HepG2 (cell line): ENCODE measurements at regions not wholly inside any gene's neighbourhood (a gene's known extent, or its start where the extent isn't known, plus 50 kb on each side); places are given as distances from the start of the nearest gene placed in this dataset.
A peak's percentile ranks its signal among the peaks of the same experiment; 100 is the strongest.

Source experiments
- ATAC-seq: fragments of 200-7000 bp; cut with Tn5 transposase; 3 replicates; pipeline ENCODE4 v1.9.1; 2020; ENCODE audit warnings: mild to moderate bottlenecking, moderate library complexity
- BruUV-seq: library from RNA; stranded (reverse); fragments of 400-500 nt; replicated peaks from 2 replicates; lab custom pipeline; 2021; lab: Mats Ljungman, UMichigan
- CTCF ChIA-PET: fragments of 300-600 bp; formaldehyde crosslinking; extraction: SDS; loops from one replicate; lab custom pipeline; 2021; ENCODE audit warnings: low total read pairs, inconsistent platforms, low intra/inter-chr PET ratio; lab: Yijun Ruan, JAX
- POLR2A ChIA-PET: fragments of 350-600 bp; sonication (Branson Sonifier 250); formaldehyde crosslinking; loops from one replicate; lab custom pipeline; 2020; ENCODE audit warnings: antibody characterized with exemption, inconsistent platforms; lab: Yijun Ruan, JAX
- DNase-seq: peaks from one replicate; pipeline ENCODE4 v3.0.0-alpha.2; 2015; ENCODE audit warnings: low spot score
- FAIRE-seq: peaks from 3 replicates; lab custom pipeline; 2011; peaks lifted over from hg19 to GRCh38; lab: Jason Lieb, UNC
- H2AFZ ChIP-seq: one replicate; pipeline ENCODE4 v1.6.1; 2011; ENCODE audit warnings: low read length, inconsistent platforms
- H3K27ac ChIP-seq: fragments of 300-600 bp; 3 replicates; pipeline ENCODE4 v1.8.0; 2011; ENCODE audit warnings: mixed run types, mild to moderate bottlenecking, mixed read lengths, low read length, inconsistent platforms; ENCODE audit not compliant: insufficient read depth; ENCODE audit errors: extremely low read length
- H3K27me3 ChIP-seq, 2 experiments: fragments of 200-600 bp in 1 of 2; 2 replicates in 1 of 2; 3 replicates in 1 of 2; pipeline versions ENCODE4 v1.6.0 to v1.8.0; 2011; ENCODE audit warnings: low read length in 2 of 2, mild to moderate bottlenecking in 2 of 2, moderate library complexity in 2 of 2, inconsistent platforms in 1 of 2; ENCODE audit not compliant: insufficient read depth in 2 of 2, control insufficient read depth in 1 of 2
- H3K36me3 ChIP-seq, 2 experiments: fragments of 200-600 bp in 1 of 2; replicated peaks in 1 of 2; 2 replicates in 1 of 2; 3 replicates in 1 of 2; pipeline versions ENCODE4 v1.5.1 to v1.8.0; 2011; ENCODE audit warnings: low read length in 2 of 2, inconsistent platforms in 1 of 2; ENCODE audit not compliant: insufficient read depth in 2 of 2, control insufficient read depth in 1 of 2
- H3K4me1 ChIP-seq: 2 replicates; pipeline ENCODE4 v1.5.1; 2012; ENCODE audit warnings: low read length, inconsistent platforms; ENCODE audit not compliant: insufficient read depth
- H3K4me2 ChIP-seq: 2 replicates; pipeline ENCODE4 v1.6.0; 2011; ENCODE audit warnings: low read depth, low read length, inconsistent platforms
- H3K4me3 ChIP-seq, 3 experiments: fragments of 200-600 bp in 1 of 3; sonication (generic), shearing (Covaris generic) in 1 of 3; replicated peaks in 1 of 3; 2 replicates each; pipeline ENCODE4 v1.5.1; 2011 to 2016; ENCODE audit warnings: low read length in 3 of 3, inconsistent platforms in 2 of 3, low read depth in 2 of 3, mild to moderate bottlenecking in 2 of 3, control low read depth in 1 of 3, mixed read lengths in 1 of 3; ENCODE audit not compliant: insufficient read depth in 1 of 3
- H3K79me2 ChIP-seq: one replicate; pipeline ENCODE4 v1.6.1; 2011; ENCODE audit warnings: low read length, inconsistent platforms; ENCODE audit not compliant: insufficient read depth
- H3K9ac ChIP-seq: 2 replicates; pipeline ENCODE4 v1.6.0; 2011; ENCODE audit warnings: mild to moderate bottlenecking, low read depth, low read length, inconsistent platforms; ENCODE audit not compliant: insufficient read depth
- H3K9me3 ChIP-seq: 2 replicates; pipeline ENCODE4 v1.5.1; 2012; ENCODE audit warnings: mild to moderate bottlenecking, low read length
- H4K20me1 ChIP-seq: 2 replicates; pipeline ENCODE4 v1.6.0; 2011; ENCODE audit warnings: inconsistent platforms, mild to moderate bottlenecking, low read length, moderate library complexity; ENCODE audit not compliant: insufficient read depth
- FOXK1 ChIP-seq: sonication (generic); formaldehyde crosslinking; IDR thresholded peaks from 2 replicates; pipeline ENCODE4 v1.4.0; 2020; ENCODE audit warnings: low read depth, missing genetic modification reagents, borderline replicate concordance
- HMGA1 ChIP-seq: sonication (generic); formaldehyde crosslinking; conservative IDR thresholded peaks from 2 replicates; pipeline ENCODE4 v1.4.0; 2020; ENCODE audit warnings: missing genetic modification reagents
- MAFF ChIP-seq: IDR thresholded peaks from 2 replicates; pipeline ENCODE4 v1.6.1; 2011; ENCODE audit warnings: low read depth, low read length, improper control_type of control experiment
- MAFK ChIP-seq, 2 experiments: IDR thresholded peaks in 1 of 2; conservative IDR thresholded peaks in 1 of 2; 2 replicates each; pipeline ENCODE4 v1.6.1; 2011; ENCODE audit warnings: improper control_type of control experiment in 2 of 2, low read length in 2 of 2
- NFE2L2 ChIP-seq: fragments of 150-350 bp; IDR thresholded peaks from 2 replicates; pipeline ENCODE4 v1.6.1; 2014; ENCODE audit warnings: low read length
- SALL2 ChIP-seq: sonication (generic); formaldehyde crosslinking; IDR thresholded peaks from 2 replicates; pipeline ENCODE4 v1.8.1; 2023; ENCODE audit warnings: mild to moderate bottlenecking, missing genetic modification reagents, inconsistent platforms
- TCF7 ChIP-seq: sonication (generic); IDR thresholded peaks from 2 replicates; pipeline ENCODE4 v1.6.1; 2016; ENCODE audit warnings: antibody characterized with exemption, low read depth
- ZC3H4 ChIP-seq: sonication (generic); formaldehyde crosslinking; IDR thresholded peaks from 2 replicates; pipeline ENCODE4 v1.4.0; 2020; ENCODE audit warnings: missing genetic modification reagents, borderline replicate concordance
- ZNF432 ChIP-seq: sonication (generic); formaldehyde crosslinking; IDR thresholded peaks from 2 replicates; pipeline ENCODE4 v1.5.0; 2020; ENCODE audit warnings: missing genetic modification reagents, mild to moderate bottlenecking, borderline replicate concordance
- ZNF556 ChIP-seq: sonication (generic); formaldehyde crosslinking; IDR thresholded peaks from 2 replicates; pipeline ENCODE4 v1.4.0; 2020; ENCODE audit warnings: mild to moderate bottlenecking, missing genetic modification reagents, borderline replicate concordance
- ZNF567 ChIP-seq: sonication (generic); formaldehyde crosslinking; IDR thresholded peaks from 2 replicates; pipeline ENCODE4 v1.8.1; 2023; ENCODE audit warnings: mild to moderate bottlenecking, missing genetic modification reagents, borderline replicate concordance
- ZNF773 ChIP-seq: sonication (generic); formaldehyde crosslinking; IDR thresholded peaks from 2 replicates; pipeline ENCODE4 v1.4.0; 2020; ENCODE audit warnings: missing genetic modification reagents, borderline replicate concordance
- whole genome bisulfite sequencing: methylation state at CpG from one replicate; pipeline ENCODE4 v1.1.6; 2017; ENCODE audit warnings: low lambda C conversion rate; 5-methylcytosine and 5-hydroxymethylcytosine counted together
- in situ Hi-C: cut with HindIII; loops from 2 replicates; pipeline ENCODE4 v1.10.0; 2017; ENCODE audit warnings: low pct_unique_long_range_greater_than_20kb; ENCODE audit not compliant: extremely low pct_ligation_motif_present
- intact Hi-C: fragments of 100-400 bp; cut with micrococcal nuclease; formaldehyde crosslinking; loops from one replicate; pipeline ENCODE4 v1.10.0; 2022; ENCODE audit not compliant: unreplicated experiment
- TF ChIP-seq, protein P1 (sequence below): IDR thresholded peaks from 2 replicates; pipeline ENCODE4 v1.6.1; 2016; ENCODE audit warnings: missing biosample characterization, missing genetic modification reagents, low read depth
- TF ChIP-seq, protein P2 (sequence below): sonication (generic); formaldehyde crosslinking; IDR thresholded peaks from 2 replicates; pipeline ENCODE4 v1.8.0; 2022; ENCODE audit warnings: missing genetic modification reagents, mild to moderate bottlenecking, moderate library complexity, borderline replicate concordance

DNA sequence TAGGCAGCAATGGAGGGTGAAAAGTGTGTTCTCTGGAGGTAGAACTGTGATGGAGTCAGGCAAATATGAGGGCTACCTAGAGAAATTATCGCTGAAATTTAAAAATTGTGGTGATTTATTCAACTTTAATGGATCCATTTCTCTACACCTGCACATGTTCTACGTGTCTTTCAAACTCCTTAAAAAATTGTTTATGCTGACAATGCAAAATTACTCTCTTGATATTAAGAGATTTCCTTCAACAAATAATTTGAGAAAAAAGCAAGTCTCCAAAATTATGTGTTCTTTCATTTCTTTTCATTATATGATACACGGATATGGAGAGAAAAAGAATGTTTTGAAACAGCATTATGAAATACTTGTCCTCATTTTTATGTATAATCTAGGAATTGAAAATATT, 1151.4 kb upstream of the PABPC4L start (continued):
- TF ChIP-seq MAFK (conservative IDR thresholded peaks at IDR 0.05 in 1 of 2, IDR thresholded peaks at IDR 0.05 in 1 of 2; ENCODE audit: low read length in 2 of 2), result peak; percentile 95 to 98
- peak; percentile 97 for TF ChIP-seq MAFF

DNA sequence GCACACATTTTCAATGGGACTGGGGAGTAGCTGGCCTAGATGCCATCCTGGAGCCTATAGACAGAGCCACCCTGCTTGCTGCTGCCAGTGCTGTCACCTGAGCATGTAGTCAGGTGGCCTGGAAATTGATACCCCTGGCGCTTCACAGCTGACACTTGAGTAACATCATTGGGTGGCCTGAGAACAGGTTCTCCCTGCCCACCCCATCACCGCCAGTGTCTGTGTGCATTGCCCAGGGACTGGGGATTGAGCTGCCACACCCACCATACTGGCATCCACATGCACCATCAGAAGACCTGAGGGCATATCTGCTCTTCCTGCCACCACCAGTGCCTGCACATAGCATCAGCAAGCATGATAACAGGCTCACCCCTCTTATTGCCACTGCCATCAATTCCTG, 1142.9 kb upstream of the PABPC4L start:
- Histone ChIP-seq H3K4me1 (no peaks in the 10 kb centered on the region), H2AFZ (no peak overlapping the region), H3K79me2 (no peaks in the 10 kb centered on the region), H3K36me3 (no peaks in the 10 kb centered on the region), H4K20me1 (no peaks in the 10 kb centered on the region), H3K27me3 (no peaks in the 10 kb centered on the region), H3K4me2 (no peak overlapping the region), H3K9ac (no peak overlapping the region), H3K9me3 (no peaks in the 10 kb centered on the region), H3K4me3 (no peak overlapping the region), H3K27ac (no peak overlapping the region)
- TF ChIP-seq HMGA1 (CRISPR knock-in tag) (no peak), TCF7 (no peak), ZNF556 (no peak), ZNF773 (CRISPR knock-in tag) (no peak), FOXK1 (CRISPR knock-in tag) (no peak), ZC3H4 (no peak), SALL2 (CRISPR knock-in tag) (no peak), ZNF432 (CRISPR knock-in tag) (no peak), ZNF567 (CRISPR knock-in tag) (no peak), NFE2L2 (no peak)
- TF ChIP-seq, protein P1, sequence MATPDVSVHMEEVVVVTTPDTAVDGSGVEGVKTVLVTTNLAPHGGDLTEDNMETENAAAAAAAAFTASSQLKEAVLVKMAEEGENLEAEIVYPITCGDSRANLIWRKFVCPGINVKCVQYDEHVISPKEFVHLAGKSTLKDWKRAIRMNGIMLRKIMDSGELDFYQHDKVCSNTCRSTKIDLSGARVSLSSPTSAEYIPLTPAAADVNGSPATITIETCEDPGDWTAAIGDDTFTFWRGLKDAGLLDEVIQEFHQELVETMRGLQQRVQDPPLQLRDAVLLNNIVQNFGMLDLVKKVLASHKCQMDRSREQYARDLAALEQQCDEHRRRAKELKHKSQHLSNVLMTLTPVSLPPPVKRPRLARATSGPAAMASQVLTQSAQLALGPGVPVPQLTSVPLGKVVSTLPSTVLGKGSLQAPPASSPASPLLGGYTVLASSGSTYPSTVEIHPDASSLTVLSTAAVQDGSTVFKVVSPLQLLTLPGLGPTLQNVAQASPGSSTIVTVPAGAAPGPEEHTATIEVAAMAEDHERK (CRISPR knock-in tag), result no peak
- TF ChIP-seq, protein P2, sequence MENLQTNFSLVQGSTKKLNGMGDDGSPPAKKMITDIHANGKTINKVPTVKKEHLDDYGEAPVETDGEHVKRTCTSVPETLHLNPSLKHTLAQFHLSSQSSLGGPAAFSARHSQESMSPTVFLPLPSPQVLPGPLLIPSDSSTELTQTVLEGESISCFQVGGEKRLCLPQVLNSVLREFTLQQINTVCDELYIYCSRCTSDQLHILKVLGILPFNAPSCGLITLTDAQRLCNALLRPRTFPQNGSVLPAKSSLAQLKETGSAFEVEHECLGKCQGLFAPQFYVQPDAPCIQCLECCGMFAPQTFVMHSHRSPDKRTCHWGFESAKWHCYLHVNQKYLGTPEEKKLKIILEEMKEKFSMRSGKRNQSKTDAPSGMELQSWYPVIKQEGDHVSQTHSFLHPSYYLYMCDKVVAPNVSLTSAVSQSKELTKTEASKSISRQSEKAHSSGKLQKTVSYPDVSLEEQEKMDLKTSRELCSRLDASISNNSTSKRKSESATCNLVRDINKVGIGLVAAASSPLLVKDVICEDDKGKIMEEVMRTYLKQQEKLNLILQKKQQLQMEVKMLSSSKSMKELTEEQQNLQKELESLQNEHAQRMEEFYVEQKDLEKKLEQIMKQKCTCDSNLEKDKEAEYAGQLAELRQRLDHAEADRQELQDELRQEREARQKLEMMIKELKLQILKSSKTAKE (CRISPR knock-in tag), result no peak
- ATAC-seq, result no peak
- no peak for DNase-seq
- ChIA-PET CTCF (no interaction called here), POLR2A (no interaction called here)
- in situ Hi-C loops, result no loop called here
- WGBS, result no CpG with 5 or more reads among the region's 2 CpGs
- intact Hi-C loops, result no loop called here
- BruUV-seq, result no TSS peak
- no peak for FAIRE-seq
